HepG2 (cell line): ENCODE measurements at regions not wholly inside any gene's neighbourhood (a gene's known extent, or its start where the extent isn't known, plus 50 kb on each side); places are given as distances from the start of the nearest gene placed in this dataset.

ENCODE experiments used
- ATAC-seq: fragments of 200-7000 bp; cut with Tn5 transposase; 3 replicates; pipeline ENCODE4 v1.9.1; 2020; ENCODE audit warnings: mild to moderate bottlenecking, moderate library complexity
- BruUV-seq: library from RNA; stranded (reverse); fragments of 400-500 nt; replicated peaks from 2 replicates; lab custom pipeline; 2021; lab: Mats Ljungman, UMichigan
- CTCF ChIA-PET: fragments of 300-600 bp; formaldehyde crosslinking; extraction: SDS; loops from one replicate; lab custom pipeline; 2021; ENCODE audit warnings: low total read pairs, inconsistent platforms, low intra/inter-chr PET ratio; lab: Yijun Ruan, JAX
- POLR2A ChIA-PET: fragments of 350-600 bp; sonication (Branson Sonifier 250); formaldehyde crosslinking; loops from one replicate; lab custom pipeline; 2020; ENCODE audit warnings: antibody characterized with exemption, inconsistent platforms; lab: Yijun Ruan, JAX
- DNase-seq: peaks from one replicate; pipeline ENCODE4 v3.0.0-alpha.2; 2015; ENCODE audit warnings: low spot score
- FAIRE-seq: peaks from 3 replicates; lab custom pipeline; 2011; peaks lifted over from hg19 to GRCh38; lab: Jason Lieb, UNC
- H2AFZ ChIP-seq: one replicate; pipeline ENCODE4 v1.6.1; 2011; ENCODE audit warnings: low read length, inconsistent platforms
- H3K27ac ChIP-seq: fragments of 300-600 bp; 3 replicates; pipeline ENCODE4 v1.8.0; 2011; ENCODE audit warnings: mixed run types, mild to moderate bottlenecking, mixed read lengths, low read length, inconsistent platforms; ENCODE audit not compliant: insufficient read depth; ENCODE audit errors: extremely low read length
- H3K27me3 ChIP-seq, 2 experiments: fragments of 200-600 bp in 1 of 2; 2 replicates in 1 of 2; 3 replicates in 1 of 2; pipeline versions ENCODE4 v1.6.0 to v1.8.0; 2011; ENCODE audit warnings: low read length in 2 of 2, mild to moderate bottlenecking in 2 of 2, moderate library complexity in 2 of 2, inconsistent platforms in 1 of 2; ENCODE audit not compliant: insufficient read depth in 2 of 2, control insufficient read depth in 1 of 2
- H3K36me3 ChIP-seq, 2 experiments: fragments of 200-600 bp in 1 of 2; replicated peaks in 1 of 2; 2 replicates in 1 of 2; 3 replicates in 1 of 2; pipeline versions ENCODE4 v1.5.1 to v1.8.0; 2011; ENCODE audit warnings: low read length in 2 of 2, inconsistent platforms in 1 of 2; ENCODE audit not compliant: insufficient read depth in 2 of 2, control insufficient read depth in 1 of 2
- H3K4me1 ChIP-seq: 2 replicates; pipeline ENCODE4 v1.5.1; 2012; ENCODE audit warnings: low read length, inconsistent platforms; ENCODE audit not compliant: insufficient read depth
- H3K4me2 ChIP-seq: 2 replicates; pipeline ENCODE4 v1.6.0; 2011; ENCODE audit warnings: low read depth, low read length, inconsistent platforms
- H3K4me3 ChIP-seq, 3 experiments: fragments of 200-600 bp in 1 of 3; sonication (generic), shearing (Covaris generic) in 1 of 3; replicated peaks in 1 of 3; 2 replicates each; pipeline ENCODE4 v1.5.1; 2011 to 2016; ENCODE audit warnings: low read length in 3 of 3, inconsistent platforms in 2 of 3, low read depth in 2 of 3, mild to moderate bottlenecking in 2 of 3, control low read depth in 1 of 3, mixed read lengths in 1 of 3; ENCODE audit not compliant: insufficient read depth in 1 of 3
- H3K79me2 ChIP-seq: one replicate; pipeline ENCODE4 v1.6.1; 2011; ENCODE audit warnings: low read length, inconsistent platforms; ENCODE audit not compliant: insufficient read depth
- H3K9ac ChIP-seq: 2 replicates; pipeline ENCODE4 v1.6.0; 2011; ENCODE audit warnings: mild to moderate bottlenecking, low read depth, low read length, inconsistent platforms; ENCODE audit not compliant: insufficient read depth
- H3K9me3 ChIP-seq: 2 replicates; pipeline ENCODE4 v1.5.1; 2012; ENCODE audit warnings: mild to moderate bottlenecking, low read length
- H4K20me1 ChIP-seq: 2 replicates; pipeline ENCODE4 v1.6.0; 2011; ENCODE audit warnings: inconsistent platforms, mild to moderate bottlenecking, low read length, moderate library complexity; ENCODE audit not compliant: insufficient read depth
- ARID4A ChIP-seq: sonication (generic); formaldehyde crosslinking; IDR thresholded peaks from 2 replicates; pipeline ENCODE4 v1.5.0; 2020; ENCODE audit warnings: mild to moderate bottlenecking, missing genetic modification reagents, borderline replicate concordance
- BCL3 ChIP-seq: sonication (generic); formaldehyde crosslinking; IDR thresholded peaks from 2 replicates; pipeline ENCODE4 v1.5.1; 2020; ENCODE audit warnings: mild to moderate bottlenecking, missing genetic modification reagents, moderate library complexity
- BORCS8-MEF2B ChIP-seq: sonication (generic); formaldehyde crosslinking; IDR thresholded peaks from 2 replicates; pipeline ENCODE4 v1.8.0; 2022; ENCODE audit warnings: mild to moderate bottlenecking, missing genetic modification reagents
- CBX5 ChIP-seq: sonication (generic); formaldehyde crosslinking; IDR thresholded peaks from 2 replicates; pipeline ENCODE4 v1.4.0; 2020; ENCODE audit warnings: missing genetic modification reagents, borderline replicate concordance
- HNRNPK ChIP-seq: fragments of 200-400 bp; formaldehyde crosslinking; IDR thresholded peaks from 2 replicates; pipeline ENCODE4 v1.6.1; 2018; ENCODE audit warnings: low read length, low read depth, moderate library complexity, mild to moderate bottlenecking; ENCODE audit not compliant: poor library complexity, severe bottlenecking
- MEIS2 ChIP-seq: sonication (generic); formaldehyde crosslinking; IDR thresholded peaks from 2 replicates; pipeline ENCODE4 v1.9.0; 2021; ENCODE audit warnings: mild to moderate bottlenecking, missing genetic modification reagents
- SETDB1 ChIP-seq: sonication (generic); formaldehyde crosslinking; IDR thresholded peaks from 2 replicates; pipeline ENCODE4 v1.5.1; 2020; ENCODE audit warnings: missing genetic modification reagents, mild to moderate bottlenecking, borderline replicate concordance
- TCF7L2 ChIP-seq: IDR thresholded peaks from 2 replicates; pipeline ENCODE4 v1.6.1; 2011; ENCODE audit warnings: mild to moderate bottlenecking, low read depth, low read length, moderate library complexity
- ZKSCAN8 ChIP-seq: IDR thresholded peaks from 2 replicates; pipeline ENCODE4 v1.6.1; 2016; ENCODE audit warnings: borderline replicate concordance, missing genetic modification reagents, missing compliant biosample characterization
- ZMYM4 ChIP-seq: sonication (generic); formaldehyde crosslinking; IDR thresholded peaks from 2 replicates; pipeline ENCODE4 v1.8.1; 2023; ENCODE audit warnings: mild to moderate bottlenecking, missing genetic modification reagents
- ZNF670 ChIP-seq: sonication (generic); formaldehyde crosslinking; IDR thresholded peaks from 2 replicates; pipeline ENCODE4 v1.8.0; 2022; ENCODE audit warnings: mild to moderate bottlenecking, missing genetic modification reagents, borderline replicate concordance
- WGBS: methylation state at CpG from one replicate; pipeline ENCODE4 v1.1.6; 2017; ENCODE audit warnings: low lambda C conversion rate; 5-methylcytosine and 5-hydroxymethylcytosine counted together
- in situ Hi-C: cut with HindIII; loops from 2 replicates; pipeline ENCODE4 v1.10.0; 2017; ENCODE audit warnings: low pct_unique_long_range_greater_than_20kb; ENCODE audit not compliant: extremely low pct_ligation_motif_present
- intact Hi-C: fragments of 100-400 bp; cut with micrococcal nuclease; formaldehyde crosslinking; loops from one replicate; pipeline ENCODE4 v1.10.0; 2022; ENCODE audit not compliant: unreplicated experiment

- TF ChIP-seq SETDB1 (CRISPR knock-in tag) (no peak), BCL3 (CRISPR knock-in tag) (no peak), CBX5 (no peak)
These were observed 631.8 kb upstream of the NOX3 start (continued) for GRCh38 chr6:156087487-156087886.

GRCh38 chr6:156082012-156082411 is 626.4 kb upstream of the NOX3 start:
- H4K20me1 ChIP-seq, result no peaks in the 10 kb centered on the region
- no peaks in the 10 kb centered on the region for H3K79me2 ChIP-seq
- TF ChIP-seq ZKSCAN8 (CRISPR knock-in tag), result no peak
- TF ChIP-seq MEIS2 (CRISPR knock-in tag), result no peak
- TF ChIP-seq ARID4A (CRISPR knock-in tag), result no peak
- TF ChIP-seq BORCS8-MEF2B (CRISPR knock-in tag), result no peak
- TF ChIP-seq HNRNPK, result peak; percentile 19
- TF ChIP-seq ZNF670 (CRISPR knock-in tag), result no peak
- TF ChIP-seq ZMYM4 (CRISPR knock-in tag), result no peak
- TF ChIP-seq TCF7L2, result no peak
- H3K9me3 ChIP-seq, result peaks cover 6% of the 10 kb centered on the region; the same call in 1 of the 2 replicates
- no peak overlapping the region for H2AFZ ChIP-seq
- FAIRE-seq, result no peak
- H3K4me3 ChIP-seq, result no peak overlapping the region
- no peak for DNase-seq
- ChIA-PET POLR2A (no interaction called here), CTCF (no interaction called here)
- H3K27me3 ChIP-seq, result no peaks in the 10 kb centered on the region
- intact Hi-C loops (no loop called here), in situ Hi-C loops (no loop called here)
- BruUV-seq, result no TSS peak
- WGBS, result 5% methylated on average over 3 of the region's 3 CpGs
- H3K9ac ChIP-seq, result no peak overlapping the region
- H3K36me3 ChIP-seq, result no peaks in the 10 kb centered on the region
- no peak for ATAC-seq
- H3K4me1 ChIP-seq, result no peaks in the 10 kb centered on the region
- H3K27ac ChIP-seq, result no peak overlapping the region
- no peak overlapping the region for H3K4me2 ChIP-seq
